Kidney (tissue), 13 donors: ENCODE measurements at regions not wholly inside any gene's neighbourhood (a gene's known extent, or its start where the extent isn't known, plus 50 kb on each side); places are given as distances from the start of the nearest gene placed in this dataset.

ENCODE experiments used
- DNase-seq, 5 donors: peaks; one replicate each; pipeline ENCODE4 v3.0.0-alpha.2; 2013 to 2020
- FAIRE-seq: peaks from 2 replicates; lab custom pipeline; 2012; peaks lifted over from hg19 to GRCh38; lab: Jason Lieb, UNC
- H3K27ac ChIP-seq, 2 donors: one replicate each; pipeline ENCODE4 v1.7.0; 2013; ENCODE audit warnings: low read depth in 2 of 2, low read length in 2 of 2, inconsistent platforms in 1 of 2
- H3K27me3 ChIP-seq: one replicate; pipeline ENCODE4 v1.7.1; 2013; ENCODE audit warnings: low read length, inconsistent platforms; ENCODE audit not compliant: control insufficient read depth, insufficient read depth
- H3K36me3 ChIP-seq, 3 donors: one replicate each; pipeline versions ENCODE4 v1.7.0 to v1.7.1; 2013; ENCODE audit warnings: low read length in 3 of 3, control low read depth in 1 of 3, inconsistent platforms in 1 of 3; ENCODE audit not compliant: insufficient read depth in 3 of 3, control insufficient read depth in 2 of 3
- H3K4me1 ChIP-seq, 3 donors: one replicate each; pipeline versions ENCODE4 v1.7.0 to v1.7.1; 2013; ENCODE audit warnings: low read length in 3 of 3, inconsistent platforms in 1 of 3, low read depth in 1 of 3; ENCODE audit not compliant: control insufficient read depth in 2 of 3, insufficient read depth in 2 of 3
- H3K4me3 ChIP-seq, 3 donors: one replicate each; pipeline versions ENCODE4 v1.7.0 to v1.8.1; 2013; ENCODE audit warnings: low read length in 3 of 3, control low read depth in 1 of 3, inconsistent platforms in 1 of 3
- H3K9ac ChIP-seq, 3 donors: one replicate each; pipeline versions ENCODE4 v1.7.0 to v1.7.1; 2013; ENCODE audit warnings: low read length in 3 of 3, control low read depth in 1 of 3, inconsistent platforms in 1 of 3
- H3K9me3 ChIP-seq, 3 donors: one replicate each; pipeline versions ENCODE4 v1.7.0 to v1.7.1; 2013; ENCODE audit warnings: low read length in 3 of 3, control low read depth in 1 of 3, inconsistent platforms in 1 of 3; ENCODE audit not compliant: control insufficient read depth in 2 of 3, insufficient read depth in 1 of 3
- CTCF ChIP-seq: IDR thresholded peaks from 3 replicates; pipeline ENCODE4 v1.5.1; 2012; ENCODE audit warnings: mild to moderate bottlenecking, moderate library complexity, borderline replicate concordance; ENCODE audit not compliant: insufficient read depth; ENCODE audit errors: extremely low read depth
- intact Hi-C: fragments of 100-400 bp; cut with DNase I; formaldehyde crosslinking; loops from one replicate; pipeline ENCODE4 v1.11.1; 2022
- donor health status: control.
- donor health status: control.
- donor health status: control.
- donor health status: control.
- donor health status: control.
- donor health status: DM: yes; HTN: yes; CAD: no.
- donor health status: Normal renal cell carcinoma (clear cell type).

- intact Hi-C loops: no loop called here
- FAIRE-seq (no peak), DNase-seq (no peak)
- Histone ChIP-seq H3K27me3 (no peaks in the 10 kb centered on the region), H3K36me3 (no peaks in the 10 kb centered on the region), H3K27ac (no peak overlapping the region), H3K9me3 (no peaks in the 10 kb centered on the region), H3K4me1 (no peaks in the 10 kb centered on the region), H3K4me3 (no peak overlapping the region), H3K9ac (no peak overlapping the region)
- TF ChIP-seq CTCF: no peak
Observed at GRCh38 chr5:135137146-135137915, 103.3 kb upstream of the PITX1 start.

- FAIRE-seq (no peak), DNase-seq (no peak)
- Histone ChIP-seq H3K4me1 (no peaks in the 10 kb centered on the region), H3K27ac (no peak overlapping the region), H3K27me3 (no peaks in the 10 kb centered on the region), H3K4me3 (no peak overlapping the region), H3K9ac (no peak overlapping the region), H3K9me3 (no peaks in the 10 kb centered on the region), H3K36me3 (no peaks in the 10 kb centered on the region)
- intact Hi-C loops: no loop called here
- TF ChIP-seq CTCF: no peak
Observed at GRCh38 chr5:135136546-135136945, 102.5 kb upstream of the PITX1 start.

- Histone ChIP-seq H3K4me3 (no peak overlapping the region), H3K27me3 (no peaks in the 10 kb centered on the region), H3K36me3 (no peaks in the 10 kb centered on the region), H3K4me1 (no peaks in the 10 kb centered on the region), H3K27ac (no peak overlapping the region), H3K9me3 (no peaks in the 10 kb centered on the region), H3K9ac (no peak overlapping the region)
- no peak for TF ChIP-seq CTCF
- DNase-seq (peak in 1 of 5 donors; percentile 77), FAIRE-seq (no peak)
- intact Hi-C loops: no loop called here
Observed at GRCh38 chr5:135135530-135136226, 101.7 kb upstream of the PITX1 start.
